ENCODE measurements at regions not wholly inside any gene's neighbourhood (a gene's known extent, or its start where the extent isn't known, plus 50 kb on each side); places are given as distances from the start of the nearest gene placed in this dataset.

- CTCF ChIA-PET, result interaction anchor here (1.0 to 1.7 kb wide), 2 partner anchors 52 to 64 kb away, joined by 3 to 4 read pairs; no protein-coding TSS in a partner anchor
- intact Hi-C loops (cut with micrococcal nuclease; ENCODE audit: unreplicated experiment) (no loop called here), in situ Hi-C loops (cut with MboI) (no loop called here)
- no peaks in the 10 kb centered on the region for H3K36me3 ChIP-seq (ENCODE audit: control insufficient read depth in 2 of 2, insufficient read depth in 2 of 2, low read length in 1 of 2)
- H3K27ac ChIP-seq (ENCODE audit: control insufficient read depth, insufficient read depth), result no peak overlapping the region
- no peaks in the 10 kb centered on the region for H4K20me1 ChIP-seq (ENCODE audit: control insufficient read depth, insufficient read depth)
- DNase-seq (ENCODE audit: low read depth, low spot score) (no peak), ATAC-seq (no peak), FAIRE-seq (no peak)
- POLR2A ChIA-PET, result no interaction called here
- SMC1A ChIA-PET (ENCODE audit: uncharacterized antibody, unreplicated experiment), result no interaction called here
- H3K4me3 ChIP-seq, result no peak overlapping the region
- H3K4me2 ChIP-seq (ENCODE audit: control insufficient read depth, insufficient read depth), result no peak overlapping the region
- H2AFZ ChIP-seq (ENCODE audit: control insufficient read depth, low read depth, low read length), result no peak overlapping the region
- no peak overlapping the region for H3K9ac ChIP-seq (ENCODE audit: control insufficient read depth, insufficient read depth, low read length)
- RAD21 ChIA-PET (ENCODE audit: unreplicated experiment), result no interaction called here
- H3K4me1 ChIP-seq (ENCODE audit: control insufficient read depth, insufficient read depth, low read length), result no peaks in the 10 kb centered on the region
- no TSS peak for BruUV-seq (replicated peaks)
- H3K79me2 ChIP-seq (ENCODE audit: control insufficient read depth, insufficient read depth, low read length), result no peaks in the 10 kb centered on the region
- 0% methylated on average over 3 of the region's 3 CpGs for WGBS (ENCODE audit: insufficient coverage, insufficient replicate concordance, low lambda C conversion rate, missing lambda C conversion rate)
- H3K27me3 ChIP-seq (replicated peaks in 1 of 2; ENCODE audit: control insufficient read depth in 2 of 2, insufficient read depth in 2 of 2, low read length in 1 of 2), result no peaks in the 10 kb centered on the region
- no peaks in the 10 kb centered on the region for H3K9me3 ChIP-seq (replicated peaks; ENCODE audit: control insufficient read depth, insufficient read depth, low read length)
- no peak for TF ChIP-seq BHLHE40 (IDR thresholded peaks at IDR 0.05; ENCODE audit: borderline replicate concordance in 1 of 2, low read depth in 2 of 2, low read length in 1 of 2)
- 0 out of 2 replicates have a peak, but pooled peaks have one; percentile 15 for TF ChIP-seq SPI1 (IDR thresholded peaks at IDR 0.05; ENCODE audit: borderline replicate concordance, insufficient read depth, low read depth, low read length)
Measured at GRCh38 chr5:102628441-102629175, 126.5 kb upstream of the PAM start.

GRCh38 chr5:102629827-102630605, 125.1 kb upstream of the PAM start:
- H3K79me2 ChIP-seq (ENCODE audit: control insufficient read depth, insufficient read depth, low read length), result no peaks in the 10 kb centered on the region
- CTCF ChIA-PET, result interaction anchor here (1.7 kb wide), 1 partner anchor 51 kb away, joined by 4 read pairs; no protein-coding TSS in a partner anchor
- POLR2A ChIA-PET, result no interaction called here
- H3K4me1 ChIP-seq (ENCODE audit: control insufficient read depth, insufficient read depth, low read length), result no peaks in the 10 kb centered on the region
- no peak overlapping the region for H3K27ac ChIP-seq (ENCODE audit: control insufficient read depth, insufficient read depth)
- no TSS peak for BruUV-seq (replicated peaks)
- no peak overlapping the region for H3K4me2 ChIP-seq (ENCODE audit: control insufficient read depth, insufficient read depth)
- SMC1A ChIA-PET (ENCODE audit: uncharacterized antibody, unreplicated experiment), result interaction anchor here (0.9 to 1.7 kb wide), 2 partner anchors 19 to 35 kb away, joined by 3 to 6 read pairs; no protein-coding TSS in a partner anchor
- no peaks in the 10 kb centered on the region for H4K20me1 ChIP-seq (ENCODE audit: control insufficient read depth, insufficient read depth)
- 12% methylated on average over 4 of the region's 4 CpGs for WGBS (ENCODE audit: insufficient coverage, insufficient replicate concordance, low lambda C conversion rate, missing lambda C conversion rate)
- no peak overlapping the region for H3K4me3 ChIP-seq
- H3K27me3 ChIP-seq (replicated peaks in 1 of 2; ENCODE audit: control insufficient read depth in 2 of 2, insufficient read depth in 2 of 2, low read length in 1 of 2), result no peaks in the 10 kb centered on the region
- no peak overlapping the region for H2AFZ ChIP-seq (ENCODE audit: control insufficient read depth, low read depth, low read length)
- H3K9me3 ChIP-seq (replicated peaks; ENCODE audit: control insufficient read depth, insufficient read depth, low read length), result no peaks in the 10 kb centered on the region
- DNase-seq (ENCODE audit: low read depth, low spot score) (no peak), ATAC-seq (no peak), FAIRE-seq (no peak)
- no peak overlapping the region for H3K9ac ChIP-seq (ENCODE audit: control insufficient read depth, insufficient read depth, low read length)
- RAD21 ChIA-PET (ENCODE audit: unreplicated experiment), result no interaction called here
- no peaks in the 10 kb centered on the region for H3K36me3 ChIP-seq (ENCODE audit: control insufficient read depth in 2 of 2, insufficient read depth in 2 of 2, low read length in 1 of 2)
- intact Hi-C loops (cut with micrococcal nuclease; ENCODE audit: unreplicated experiment) (no loop called here), in situ Hi-C loops (cut with MboI) (no loop called here)
- TF ChIP-seq E4F1 (IDR thresholded peaks at IDR 0.05; ENCODE audit: borderline replicate concordance, partially characterized antibody), result no peak
- TF ChIP-seq POLR2A (IDR thresholded peaks at IDR 0.05; ENCODE audit: low read depth, low read length), result no peak
- no peak for TF ChIP-seq PRDM15 (CRISPR knock-in tag; IDR thresholded peaks at IDR 0.05)
- TF ChIP-seq NBN (IDR thresholded peaks at IDR 0.05), result no peak
- TF ChIP-seq POLR2AphosphoS5 (IDR thresholded peaks at IDR 0.05; ENCODE audit: low read length), result no peak

Data from GM12878 (cell line).